Common myeloid progenitor, CD34-positive (primary cell): ENCODE measurements at regions not wholly inside any gene's neighbourhood (a gene's known extent, or its start where the extent isn't known, plus 50 kb on each side); places are given as distances from the start of the nearest gene placed in this dataset.
"Not testable (repeated sequence)": the region's sequence is repeated elsewhere in the genome, so short reads cannot be mapped to it uniquely, and the experiment has no call there.

Experiments used
- CTCF ChIA-PET: fragments of 350-600 bp; sonication (Branson Sonifier 250); formaldehyde crosslinking; loops from one replicate; lab custom pipeline; 2021; ENCODE audit warnings: antibody characterized with exemption; lab: Charles Lee
- POLR2A ChIA-PET: fragments of 350-600 bp; sonication (Branson Sonifier 250); formaldehyde crosslinking; loops from one replicate; lab custom pipeline; 2021; ENCODE audit warnings: antibody characterized with exemption; lab: Charles Lee
- DNase-seq, 3 donors: peaks; one replicate each; pipeline versions ENCODE4 v3.0.0 to v3.0.0-alpha.2; 2013
- H3K27ac ChIP-seq, 2 experiments: 1 replicate in 1 of 2; 2 replicates in 1 of 2; pipeline ENCODE4 v1.7.0; 2013; ENCODE audit warnings: inconsistent platforms in 2 of 2, low read length in 2 of 2, mild to moderate bottlenecking in 2 of 2, low read depth in 1 of 2, moderate library complexity in 1 of 2; ENCODE audit not compliant: severe bottlenecking in 2 of 2, insufficient read depth in 1 of 2, poor library complexity in 1 of 2
- H3K27me3 ChIP-seq, 5 experiments: replicated peaks in 2 of 5; 1 replicate in 3 of 5; 2 replicates in 2 of 5; pipeline versions ENCODE4 v1.6.1 to v1.7.0; 2013; ENCODE audit warnings: low read length in 4 of 5, mild to moderate bottlenecking in 2 of 5, moderate library complexity in 2 of 5, inconsistent platforms in 1 of 5; ENCODE audit not compliant: insufficient read depth in 5 of 5, control insufficient read depth in 4 of 5
- H3K36me3 ChIP-seq, 4 experiments: 1 replicate in 2 of 4; 2 replicates in 2 of 4; pipeline versions ENCODE4 v1.6.1 to v1.7.0; 2013; ENCODE audit warnings: low read length in 3 of 4, control low read depth in 1 of 4, mild to moderate bottlenecking in 1 of 4; ENCODE audit not compliant: control insufficient read depth in 4 of 4, insufficient read depth in 4 of 4
- H3K4me1 ChIP-seq, 4 experiments: 1 replicate in 3 of 4; 2 replicates in 1 of 4; pipeline versions ENCODE4 v1.6.1 to v1.7.1; 2013; ENCODE audit warnings: low read length in 3 of 4, mild to moderate bottlenecking in 3 of 4, control low read depth in 1 of 4, inconsistent platforms in 1 of 4, moderate library complexity in 1 of 4; ENCODE audit not compliant: control insufficient read depth in 4 of 4, insufficient read depth in 4 of 4; ENCODE audit errors: control extremely low read depth in 1 of 4
- H3K4me3 ChIP-seq, 7 experiments: 1 replicate in 4 of 7; 2 replicates in 3 of 7; pipeline versions ENCODE4 v1.5.1 to v1.7.0; 2013; ENCODE audit warnings: mild to moderate bottlenecking in 7 of 7, low read length in 6 of 7, moderate library complexity in 6 of 7, inconsistent platforms in 2 of 7, low read depth in 2 of 7, control low read depth in 1 of 7; ENCODE audit not compliant: insufficient read depth in 4 of 7, control insufficient read depth in 1 of 7; ENCODE audit errors: extremely low read depth in 1 of 7
- H3K9me3 ChIP-seq, 5 experiments: 1 replicate in 4 of 5; 2 replicates in 1 of 5; pipeline versions ENCODE4 v1.6.1 to v1.7.1; 2013; ENCODE audit warnings: low read length in 4 of 5, mild to moderate bottlenecking in 2 of 5, inconsistent platforms in 1 of 5, low read depth in 1 of 5, moderate library complexity in 1 of 5; ENCODE audit not compliant: control insufficient read depth in 4 of 5, insufficient read depth in 2 of 5; ENCODE audit errors: control extremely low read depth in 1 of 5
- WGBS: methylation state at CpG from one replicate; pipeline ENCODE4 v1.1.5; 2013; ENCODE audit not compliant: insufficient coverage; 5-methylcytosine and 5-hydroxymethylcytosine counted together

DNA sequence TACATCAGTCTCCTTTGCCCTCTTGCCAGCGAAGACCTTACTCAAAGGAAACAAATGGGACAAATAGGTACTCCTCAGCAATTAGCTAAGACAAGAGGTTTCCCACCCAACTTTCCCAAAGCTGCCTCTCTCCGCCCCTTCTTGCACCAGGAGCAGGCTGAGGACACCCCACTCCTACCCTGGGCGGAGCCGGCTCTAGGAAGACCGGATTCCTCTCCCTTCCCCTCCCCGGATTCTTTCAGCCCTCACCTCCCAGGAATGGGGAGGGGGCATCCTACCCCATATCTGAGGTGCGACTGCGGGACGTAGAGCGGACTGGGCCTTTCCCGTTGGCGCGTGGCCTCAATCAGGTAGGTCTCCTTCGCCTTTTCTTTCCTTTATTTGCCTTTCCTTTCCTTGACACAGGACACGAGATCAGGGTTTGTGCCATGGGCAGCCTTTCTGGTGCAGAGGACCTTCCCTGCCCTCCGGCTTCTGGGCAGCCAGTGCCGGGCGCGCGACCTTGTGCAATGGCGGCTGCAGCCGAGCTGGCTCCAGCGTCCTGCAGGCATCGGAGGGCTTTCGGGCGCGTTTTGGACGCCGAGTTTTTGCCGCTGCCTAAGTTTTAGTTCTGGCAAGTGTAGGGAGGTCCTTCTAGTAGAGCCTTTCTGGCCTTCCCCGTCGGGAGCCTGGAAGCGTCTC is 279.9 kb downstream of the PLS3 start:
- CTCF ChIA-PET, H3K4me3 ChIP-seq, H3K36me3 ChIP-seq, H3K27me3 ChIP-seq, DNase-seq, H3K4me1 ChIP-seq, POLR2A ChIA-PET, H3K9me3 ChIP-seq, H3K27ac ChIP-seq: not testable (repeated sequence)
- no CpG with 5 or more reads among the region's 33 CpGs for WGBS

DNA sequence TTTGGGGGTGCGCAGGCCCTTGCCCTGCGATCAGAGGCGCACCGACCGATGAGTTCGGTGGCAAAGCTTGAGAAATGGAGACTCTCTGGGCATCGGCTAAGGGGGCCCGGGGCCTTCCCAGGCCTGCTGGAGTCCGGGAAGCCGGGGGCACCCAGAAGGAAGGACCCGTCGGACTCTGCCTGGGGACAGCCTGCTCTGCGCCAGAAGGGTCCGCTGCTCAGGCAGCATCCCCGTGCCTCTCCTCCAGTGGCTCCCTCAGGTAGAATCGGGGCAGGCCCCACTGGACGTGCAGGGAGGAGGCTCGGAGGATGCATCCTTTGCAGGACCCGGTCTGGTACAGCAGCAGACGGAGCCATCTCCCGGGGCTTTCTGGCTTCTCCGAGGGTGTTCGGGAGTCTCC is 290.0 kb downstream of the PLS3 start:
- no CpG with 5 or more reads among the region's 23 CpGs for WGBS
- H3K9me3 ChIP-seq, H3K4me3 ChIP-seq, H3K27me3 ChIP-seq, POLR2A ChIA-PET, H3K4me1 ChIP-seq, CTCF ChIA-PET, H3K36me3 ChIP-seq, DNase-seq, H3K27ac ChIP-seq: not testable (repeated sequence)

DNA sequence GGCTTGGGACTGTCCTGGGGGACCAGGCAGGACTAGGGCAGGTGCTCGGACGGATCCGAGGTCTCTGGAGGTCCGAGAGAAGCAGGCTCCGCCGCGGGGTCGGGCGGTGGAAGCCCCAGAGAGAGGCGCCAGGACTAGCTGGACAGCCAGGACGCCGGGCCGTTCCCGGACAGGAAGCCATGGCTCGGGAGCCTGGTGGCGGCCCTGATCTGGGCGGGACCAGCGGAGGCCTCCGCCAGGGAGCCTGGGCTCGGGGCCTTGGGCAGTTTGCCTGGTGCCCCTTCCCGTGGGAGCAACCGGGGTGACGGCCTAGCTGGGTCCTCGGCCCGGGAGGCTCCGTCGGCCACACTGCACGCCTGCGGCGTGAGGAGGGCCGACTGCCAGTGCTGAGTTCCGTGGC is 292.3 kb downstream of the PLS3 start:
- CTCF ChIA-PET, H3K27ac ChIP-seq, DNase-seq, H3K4me3 ChIP-seq, H3K4me1 ChIP-seq, H3K27me3 ChIP-seq, H3K9me3 ChIP-seq, H3K36me3 ChIP-seq, POLR2A ChIA-PET: not testable (repeated sequence)
- no CpG with 5 or more reads among the region's 32 CpGs for whole genome bisulfite sequencing

DNA sequence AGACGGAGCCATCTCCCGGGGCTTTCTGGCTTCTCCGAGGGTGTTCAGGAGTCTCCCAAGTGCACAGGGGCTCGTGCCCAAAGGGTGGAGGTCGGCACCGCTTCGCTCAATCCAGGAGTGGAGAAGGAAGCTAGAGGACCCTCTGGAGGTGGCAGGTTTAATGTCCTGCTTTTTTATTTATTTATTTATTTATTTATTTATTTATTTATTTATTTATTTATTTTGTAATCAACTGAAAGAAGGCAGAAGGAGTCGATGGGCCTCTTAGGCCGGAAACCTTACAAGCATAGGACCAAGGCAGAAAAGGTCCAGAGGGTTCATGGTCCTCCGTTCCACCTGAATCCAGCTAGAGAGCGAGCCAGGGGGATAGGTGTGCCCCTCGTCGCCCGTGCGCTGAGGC is 289.4 kb upstream of the AGTR2 start:
- H3K9me3 ChIP-seq, H3K27me3 ChIP-seq, H3K4me3 ChIP-seq, H3K4me1 ChIP-seq, CTCF ChIA-PET, H3K36me3 ChIP-seq, DNase-seq, POLR2A ChIA-PET, H3K27ac ChIP-seq: not testable (repeated sequence)
- WGBS, result no CpG with 5 or more reads among the region's 15 CpGs

DNA sequence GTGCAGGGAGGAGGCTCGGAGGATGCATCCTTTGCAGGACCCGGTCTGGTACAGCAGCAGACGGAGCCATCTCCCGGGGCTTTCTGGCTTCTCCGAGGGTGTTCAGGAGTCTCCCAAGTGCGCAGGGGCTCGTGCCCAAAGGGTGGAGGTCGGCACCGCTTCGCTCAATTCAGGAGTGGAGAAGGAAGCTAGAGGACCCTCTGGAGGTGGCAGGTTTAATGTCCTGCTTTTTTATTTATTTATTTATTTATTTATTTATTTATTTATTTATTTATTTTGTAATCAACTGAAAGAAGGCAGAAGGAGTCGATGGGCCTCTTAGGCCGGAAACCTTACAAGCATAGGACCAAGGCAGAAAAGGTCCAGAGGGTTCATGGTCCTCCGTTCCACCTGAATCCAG is 286.4 kb upstream of the AGTR2 start:
- POLR2A ChIA-PET, result not testable (repeated sequence)
- no CpG with 5 or more reads among the region's 13 CpGs for WGBS

DNA sequence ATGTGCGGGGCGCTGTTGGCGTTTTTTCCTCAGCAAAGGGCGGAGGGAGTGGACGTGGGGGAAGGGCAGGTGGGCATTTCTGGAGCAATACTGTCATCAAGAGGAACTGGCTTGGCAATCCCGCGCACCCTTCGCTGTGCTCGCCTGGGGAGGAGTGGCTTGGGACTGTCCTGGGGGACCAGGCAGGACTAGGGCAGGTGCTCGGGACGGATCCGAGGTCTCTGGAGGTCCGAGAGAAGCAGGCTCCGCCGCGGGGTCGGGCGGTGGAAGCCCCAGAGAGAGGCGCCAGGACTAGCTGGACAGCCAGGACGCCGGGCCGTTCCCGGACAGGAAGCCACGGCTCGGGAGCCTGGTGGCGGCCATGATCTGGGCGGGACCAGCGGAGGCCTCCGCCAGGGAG is 282.5 kb upstream of the AGTR2 start:
- H3K4me3 ChIP-seq, result peak overlapping the region in 3 of 7 experiments; percentile 24 to 62 (median 56)
- CTCF ChIA-PET, H3K4me1 ChIP-seq, H3K27ac ChIP-seq, H3K27me3 ChIP-seq, POLR2A ChIA-PET: not testable (repeated sequence)
- H3K36me3 ChIP-seq, result peaks cover 0 to 16% (median 4%) of the 10 kb centered on the region in 4 experiments
- WGBS, result no CpG with 5 or more reads among the region's 29 CpGs
- peak in 2 of 3 donors; percentile 51 to 71 for DNase-seq
- peaks cover 0 to 30% (median 9%) of the 10 kb centered on the region in 5 experiments for H3K9me3 ChIP-seq

More for the DNA sequence above, 286.4 kb upstream of the AGTR2 start:
- H3K27me3 ChIP-seq, DNase-seq, CTCF ChIA-PET, H3K4me1 ChIP-seq, H3K27ac ChIP-seq, H3K4me3 ChIP-seq, H3K36me3 ChIP-seq, H3K9me3 ChIP-seq: not testable (repeated sequence)

DNA sequence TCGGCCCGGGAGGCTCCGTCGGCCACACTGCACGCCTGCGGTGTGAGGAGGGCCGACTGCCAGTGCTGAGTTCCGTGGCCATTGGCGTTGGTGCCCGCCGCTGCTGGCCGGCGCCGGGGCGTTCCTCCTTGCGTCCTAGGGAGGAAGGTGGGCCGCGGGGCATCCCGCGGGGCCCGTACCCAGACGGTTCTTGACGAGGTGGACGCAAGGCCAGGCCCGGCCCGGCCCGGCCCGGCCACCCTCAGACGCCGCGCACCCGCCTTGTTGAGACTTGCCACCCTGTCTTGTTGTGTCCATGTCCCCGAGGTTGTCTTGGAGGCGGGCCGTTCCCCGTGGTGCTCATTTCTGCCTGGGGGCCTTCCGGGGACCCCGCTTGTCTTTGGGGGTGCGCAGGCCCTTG is 282.0 kb upstream of the AGTR2 start:
- Histone ChIP-seq H3K36me3 (peaks cover 0 to 16% (median 4%) of the 10 kb centered on the region in 4 experiments), H3K9me3 (peaks cover 0 to 30% (median 9%) of the 10 kb centered on the region in 5 experiments)
- H3K27ac ChIP-seq, H3K4me1 ChIP-seq, POLR2A ChIA-PET, H3K27me3 ChIP-seq, CTCF ChIA-PET, H3K4me3 ChIP-seq, DNase-seq: not testable (repeated sequence)
- no CpG with 5 or more reads among the region's 39 CpGs for WGBS
